H1 (cell line): ENCODE measurements at regions not wholly inside any gene's neighbourhood (a gene's known extent, or its start where the extent isn't known, plus 50 kb on each side); places are given as distances from the start of the nearest gene placed in this dataset.

ENCODE experiments used
- CTCF ChIA-PET: fragments of 300-600 bp; sonication (Branson Sonifier 250); formaldehyde crosslinking; loops from one replicate; lab custom pipeline; 2021; ENCODE audit not compliant: partially characterized antibody; lab: Charles Lee
- POLR2A ChIA-PET: fragments of 300-600 bp; sonication (Branson Sonifier 250); formaldehyde crosslinking; loops from one replicate; lab custom pipeline; 2021; ENCODE audit warnings: inconsistent platforms; ENCODE audit not compliant: partially characterized antibody; lab: Charles Lee
- DNase-seq, 2 experiments: peaks; one replicate each; pipeline versions ENCODE4 v3.0.0 to v3.0.0-alpha.2; 2010 to 2022; ENCODE audit warnings: low spot score in 2 of 2, low read depth in 1 of 2, mixed read lengths in 1 of 2
- FAIRE-seq: peaks from 2 replicates; lab custom pipeline; 2011; peaks lifted over from hg19 to GRCh38; lab: Jason Lieb, UNC
- H2AFZ ChIP-seq: 2 replicates; pipeline ENCODE4 v1.8.1; 2012; ENCODE audit warnings: low read length, inconsistent platforms
- H2AK5ac ChIP-seq: 2 replicates; pipeline ENCODE4 v1.6.1; 2013; ENCODE audit warnings: low read depth, low read length
- H2BK120ac ChIP-seq: replicated peaks from 2 replicates; pipeline ENCODE3; 2013; ENCODE audit warnings: low read depth, low read length, inconsistent platforms
- H2BK12ac ChIP-seq: 2 replicates; pipeline ENCODE4 v1.6.1; 2013; ENCODE audit warnings: low read depth, low read length
- H2BK15ac ChIP-seq: 2 replicates; pipeline ENCODE4 v1.6.1; 2013; ENCODE audit warnings: low read length
- H2BK20ac ChIP-seq: 2 replicates; pipeline ENCODE4 v1.6.1; 2013; ENCODE audit warnings: low read length
- H2BK5ac ChIP-seq: 2 replicates; pipeline ENCODE4 v1.6.1; 2013; ENCODE audit warnings: low read depth, low read length
- H3K14ac ChIP-seq: 2 replicates; pipeline ENCODE4 v1.6.1; 2013; ENCODE audit warnings: inconsistent platforms; ENCODE audit not compliant: insufficient read length
- H3K18ac ChIP-seq: 2 replicates; pipeline ENCODE4 v1.6.1; 2013; ENCODE audit warnings: low read length; ENCODE audit errors: extremely low read depth
- H3K23ac ChIP-seq: 2 replicates; pipeline ENCODE4 v1.6.1; 2013; ENCODE audit warnings: inconsistent platforms; ENCODE audit not compliant: insufficient read length
- H3K23me2 ChIP-seq: 2 replicates; pipeline ENCODE4 v1.6.1; 2013; ENCODE audit warnings: low read depth, low read length
- H3K27ac ChIP-seq: 2 replicates; pipeline ENCODE4 v1.6.1; 2011; ENCODE audit warnings: low read depth, low read length, inconsistent platforms
- H3K27me3 ChIP-seq, 4 experiments: replicated peaks in 1 of 4; 1 replicate in 1 of 4; 2 replicates in 3 of 4; pipeline versions ENCODE4 v1.6.1 to v1.8.1; 2011 to 2013; ENCODE audit warnings: low read length in 3 of 4, mild to moderate bottlenecking in 3 of 4, inconsistent platforms in 2 of 4, mixed read lengths in 2 of 4, moderate library complexity in 1 of 4; ENCODE audit not compliant: control insufficient read depth in 3 of 4, insufficient read depth in 3 of 4; ENCODE audit errors: extremely low read depth in 1 of 4
- H3K36me3 ChIP-seq, 4 experiments: 2 replicates each; pipeline versions ENCODE4 v1.6.1 to v1.8.1; 2011 to 2013; ENCODE audit warnings: mild to moderate bottlenecking in 4 of 4, low read length in 3 of 4, moderate library complexity in 2 of 4, control low read depth in 1 of 4, inconsistent platforms in 1 of 4; ENCODE audit not compliant: insufficient read depth in 4 of 4, control insufficient read depth in 2 of 4
- H3K4ac ChIP-seq: replicated peaks from 2 replicates; pipeline ENCODE3; 2013; ENCODE audit warnings: low read length, low read depth, mixed read lengths, inconsistent platforms; ENCODE audit not compliant: insufficient read length
- H3K4me1 ChIP-seq, 4 experiments: replicated peaks in 1 of 4; 1 replicate in 1 of 4; 2 replicates in 3 of 4; pipeline versions ENCODE4 v1.6.1 to v1.8.1; 2011 to 2013; ENCODE audit warnings: low read length in 3 of 4, inconsistent platforms in 2 of 4, mixed read lengths in 1 of 4; ENCODE audit not compliant: insufficient read depth in 4 of 4, control insufficient read depth in 3 of 4
- H3K4me2 ChIP-seq, 2 experiments: 2 replicates each; pipeline versions ENCODE4 v1.6.1 to v1.8.1; 2011 to 2013; ENCODE audit warnings: low read depth in 2 of 2, low read length in 2 of 2, control low read depth in 1 of 2, inconsistent platforms in 1 of 2, mild to moderate bottlenecking in 1 of 2; ENCODE audit not compliant: insufficient read depth in 1 of 2
- H3K4me3 ChIP-seq, 4 experiments: fragments of 200-600, 300-600 bp in 1 of 4; sonication (generic), shearing (Covaris generic), sonication (Bioruptor Twin) in 1 of 4; 2 replicates each; pipeline versions ENCODE4 v1.5.1 to v1.8.1; 2011 to 2016; ENCODE audit warnings: low read length in 4 of 4, low read depth in 3 of 4, control low read depth in 2 of 4, inconsistent platforms in 2 of 4, mild to moderate bottlenecking in 2 of 4, mixed read lengths in 1 of 4, moderate library complexity in 1 of 4; ENCODE audit not compliant: insufficient read depth in 2 of 4; ENCODE audit errors: extremely low read depth in 1 of 4
- H3K56ac ChIP-seq: replicated peaks from 2 replicates; pipeline ENCODE3; 2013; ENCODE audit warnings: low read depth, mild to moderate bottlenecking, mixed read lengths, low read length, inconsistent platforms; ENCODE audit not compliant: insufficient read length
- H3K79me1 ChIP-seq: 2 replicates; pipeline ENCODE4 v1.6.1; 2013; ENCODE audit warnings: low read depth, low read length, control low read depth
- H3K79me2 ChIP-seq, 2 experiments: 2 replicates each; pipeline versions ENCODE4 v1.6.1 to v1.8.1; 2012 to 2013; ENCODE audit warnings: low read length in 2 of 2, mild to moderate bottlenecking in 2 of 2, inconsistent platforms in 1 of 2; ENCODE audit not compliant: insufficient read depth in 2 of 2, control insufficient read depth in 1 of 2
- H3K9ac ChIP-seq, 4 experiments: replicated peaks in 1 of 4; 1 replicate in 1 of 4; 2 replicates in 3 of 4; pipeline versions ENCODE4 v1.6.1 to v1.8.1; 2011 to 2013; ENCODE audit warnings: low read depth in 3 of 4, low read length in 3 of 4, control low read depth in 2 of 4, mild to moderate bottlenecking in 2 of 4, moderate library complexity in 2 of 4, inconsistent platforms in 1 of 4; ENCODE audit errors: extremely low read depth in 1 of 4
- H3K9me3 ChIP-seq, 2 experiments: 2 replicates each; pipeline versions ENCODE4 v1.6.1 to v1.8.1; 2012 to 2013; ENCODE audit warnings: mild to moderate bottlenecking in 2 of 2, moderate library complexity in 2 of 2, control low read depth in 1 of 2, inconsistent platforms in 1 of 2, low read depth in 1 of 2, low read length in 1 of 2, mixed read lengths in 1 of 2; ENCODE audit not compliant: insufficient read depth in 2 of 2
- H4K20me1 ChIP-seq, 2 experiments: replicated peaks in 1 of 2; 2 replicates each; pipeline versions ENCODE3 to v1.8.1; 2011 to 2013; ENCODE audit warnings: inconsistent platforms in 2 of 2, low read length in 2 of 2, mild to moderate bottlenecking in 1 of 2; ENCODE audit not compliant: insufficient read depth in 2 of 2, control insufficient read depth in 1 of 2
- H4K5ac ChIP-seq: 2 replicates; pipeline ENCODE4 v1.6.1; 2013; ENCODE audit warnings: low read length, low read depth, mixed read lengths, inconsistent platforms; ENCODE audit not compliant: insufficient read length
- H4K8ac ChIP-seq: 2 replicates; pipeline ENCODE4 v1.8.0; 2013; ENCODE audit warnings: mild to moderate bottlenecking, moderate library complexity, low read length, inconsistent platforms; ENCODE audit not compliant: insufficient read depth; ENCODE audit errors: extremely low read depth
- H4K91ac ChIP-seq: replicated peaks from 2 replicates; pipeline ENCODE3; 2013; ENCODE audit warnings: low read length, mixed read lengths, inconsistent platforms; ENCODE audit not compliant: insufficient read length
- ATF2 ChIP-seq: IDR thresholded peaks from 2 replicates; pipeline ENCODE4 v1.6.1; 2012; ENCODE audit warnings: low read length, inconsistent platforms
- CBX5 ChIP-seq: fragments of 300-800, 300-1000 bp; sonication (generic); IDR thresholded peaks from 2 replicates; pipeline ENCODE4 v1.7.1; 2016; ENCODE audit warnings: antibody characterized with exemption, low read length, low read depth
- CEBPB ChIP-seq: IDR thresholded peaks from 2 replicates; pipeline ENCODE4 v1.6.1; 2012; ENCODE audit warnings: low read depth, low read length
- EGR1 ChIP-seq: IDR thresholded peaks from 2 replicates; pipeline ENCODE4 v1.6.1; 2011; ENCODE audit warnings: low read depth, low read length, borderline replicate concordance
- EP300 ChIP-seq, 2 experiments: IDR thresholded peaks; 1 replicate in 1 of 2; 2 replicates in 1 of 2; pipeline ENCODE4 v1.6.1; 2011 to 2012; ENCODE audit warnings: low read depth in 2 of 2, low read length in 2 of 2, mild to moderate bottlenecking in 2 of 2, borderline replicate concordance in 1 of 2, inconsistent platforms in 1 of 2, moderate library complexity in 1 of 2
- KDM1A ChIP-seq: fragments of 200-600, 300-600 bp; sonication (generic); IDR thresholded peaks from 2 replicates; pipeline ENCODE4 v1.7.1; 2016; ENCODE audit warnings: mild to moderate bottlenecking, low read length, borderline replicate concordance
- KDM4A ChIP-seq: IDR thresholded peaks from one replicate; pipeline ENCODE4 v1.7.1; 2012; ENCODE audit warnings: low read depth, mild to moderate bottlenecking, moderate library complexity, low read length, inconsistent platforms; ENCODE audit not compliant: severe bottlenecking
- PHF8 ChIP-seq: fragments of 200-600 bp; sonication (generic); conservative IDR thresholded peaks from 2 replicates; pipeline ENCODE4 v1.7.1; 2012; ENCODE audit warnings: low read depth, mild to moderate bottlenecking, inconsistent platforms, low read length, moderate library complexity
- POLR2A ChIP-seq, 2 experiments: IDR thresholded peaks; 1 replicate in 1 of 2; 2 replicates in 1 of 2; pipeline ENCODE4 v1.6.1; 2011; ENCODE audit warnings: low read depth in 2 of 2, low read length in 2 of 2, mild to moderate bottlenecking in 2 of 2; ENCODE audit errors: control extremely low read depth in 1 of 2
- SIRT6 ChIP-seq: IDR thresholded peaks from one replicate; pipeline ENCODE4 v1.7.1; 2012; ENCODE audit warnings: low read length, inconsistent platforms
- TAF7 ChIP-seq: optimal IDR thresholded peaks from 2 replicates; pipeline ENCODE3; 2011; ENCODE audit warnings: low read depth, mild to moderate bottlenecking, inconsistent platforms, low read length, moderate library complexity, borderline replicate concordance
- TBP ChIP-seq: IDR thresholded peaks from 2 replicates; pipeline ENCODE4 v1.6.1; 2011; ENCODE audit warnings: low read depth, low read length, improper control_type of control experiment
- TCF12 ChIP-seq: IDR thresholded peaks from 2 replicates; pipeline ENCODE4 v1.6.1; 2011; ENCODE audit warnings: low read depth, mild to moderate bottlenecking, low read length
- USF2 ChIP-seq: IDR thresholded peaks from 2 replicates; pipeline ENCODE4 v1.6.1; 2011; ENCODE audit warnings: low read length, improper control_type of control experiment

GRCh38 chr5:105806596-105806995, 1864.1 kb downstream of the EFNA5 start:
- no peak overlapping the region for H2AK5ac ChIP-seq
- no peak overlapping the region for H2BK120ac ChIP-seq
- ChIA-PET POLR2A (no interaction called here), CTCF (no interaction called here)
- H3K27me3 ChIP-seq = no peaks in the 10 kb centered on the region
- no peaks in the 10 kb centered on the region for H3K23me2 ChIP-seq
- H3K9me3 ChIP-seq = peaks cover 0 to 14% of the 10 kb centered on the region in 2 experiments; a peak in 1 of 4 replicates
- no peak overlapping the region for H3K4ac ChIP-seq
- FAIRE-seq (no peak), DNase-seq (no peak)
- no peak overlapping the region for H4K5ac ChIP-seq
- no peak overlapping the region for H3K14ac ChIP-seq
- H2BK5ac ChIP-seq = no peak overlapping the region
- no peak overlapping the region for H3K4me3 ChIP-seq
- no peak overlapping the region for H2BK12ac ChIP-seq
- H3K23ac ChIP-seq = no peak overlapping the region
- H2AFZ ChIP-seq = no peak overlapping the region
- H4K20me1 ChIP-seq = no peaks in the 10 kb centered on the region
- H3K27ac ChIP-seq = no peak overlapping the region
- no peaks in the 10 kb centered on the region for H3K79me2 ChIP-seq
- no peak overlapping the region for H4K8ac ChIP-seq
- no peak overlapping the region for H3K4me2 ChIP-seq
- no peak overlapping the region for H4K91ac ChIP-seq
- no peaks in the 10 kb centered on the region; a peak in 1 of 7 replicates for H3K4me1 ChIP-seq
- no peak overlapping the region for H3K18ac ChIP-seq
- H2BK15ac ChIP-seq = no peak overlapping the region
- H3K9ac ChIP-seq = no peak overlapping the region
- no peaks in the 10 kb centered on the region for H3K79me1 ChIP-seq
- H3K36me3 ChIP-seq = peaks cover 0 to 5% (median 0%) of the 10 kb centered on the region in 4 experiments; a peak in 1 of 8 replicates
- no peak overlapping the region for H2BK20ac ChIP-seq
- H3K56ac ChIP-seq = no peak overlapping the region
- TF ChIP-seq CEBPB (no peak), PHF8 (no peak), EP300 (IDR thresholded peaks at IDR 0.05; ENCODE audit: borderline replicate concordance in 1 of 2, low read depth in 2 of 2, low read length in 2 of 2) (no peak), POLR2A (IDR thresholded peaks at IDR 0.05; ENCODE audit: control extremely low read depth in 1 of 2, low read depth in 2 of 2, low read length in 2 of 2) (no peak), USF2 (no peak), SIRT6 (no peak), TCF12 (no peak), KDM4A (no peak), ATF2 (no peak), EGR1 (no peak), TAF7 (no peak), CBX5 (no peak), TBP (no peak), KDM1A (no peak)
